HEK293 (cell line): ENCODE measurements at regions not wholly inside any gene's neighbourhood (a gene's known extent, or its start where the extent isn't known, plus 50 kb on each side); places are given as distances from the start of the nearest gene placed in this dataset.

ENCODE experiments used
- CTCF ChIA-PET: fragments of 350-600 bp; formaldehyde crosslinking; extraction: SDS; loops from one replicate; lab custom pipeline; 2021; ENCODE audit warnings: antibody characterized with exemption; lab: Yijun Ruan, JAX
- POLR2A ChIA-PET: fragments of 300-600 bp; formaldehyde crosslinking; extraction: SDS; loops from one replicate; lab custom pipeline; 2020; ENCODE audit warnings: antibody characterized with exemption, inconsistent platforms; lab: Yijun Ruan, JAX
- H3K27ac ChIP-seq: fragments of 200-500 bp; sonication (Bioruptor generic); 2 replicates; pipeline ENCODE4 v1.5.1; 2014; ENCODE audit warnings: low read depth, low read length, control low read depth, inconsistent platforms; ENCODE audit errors: extremely low read depth
- H3K36me3 ChIP-seq, 2 experiments: fragments of 200-500 bp in 1 of 2; sonication (Bioruptor generic) in 1 of 2; 1 replicate in 1 of 2; 2 replicates in 1 of 2; pipeline ENCODE4 v1.5.1; 2014 to 2017; ENCODE audit warnings: inconsistent platforms in 2 of 2, low read length in 2 of 2; ENCODE audit not compliant: control insufficient read depth in 2 of 2, insufficient read depth in 1 of 2
- H3K4me1 ChIP-seq: fragments of 200-500 bp; sonication (Bioruptor generic); 2 replicates; pipeline ENCODE4 v1.5.1; 2014; ENCODE audit warnings: mild to moderate bottlenecking, low read length, inconsistent platforms; ENCODE audit not compliant: control insufficient read depth, insufficient read depth
- H3K4me3 ChIP-seq: 2 replicates; pipeline ENCODE4 v1.5.1; 2011; ENCODE audit warnings: low read depth, mild to moderate bottlenecking, control low read depth, low read length, moderate library complexity
- H3K9me3 ChIP-seq: fragments of 200-500 bp; sonication (Bioruptor generic); 2 replicates; pipeline ENCODE4 v1.5.1; 2014; ENCODE audit warnings: low read depth, low read length, inconsistent platforms; ENCODE audit not compliant: control insufficient read depth, insufficient read depth
- BCL11A ChIP-seq: fragments of 450-650 bp; formaldehyde crosslinking; IDR thresholded peaks from 2 replicates; pipeline ENCODE4 v1.5.1; 2016; ENCODE audit warnings: low read depth, missing biosample characterization, missing genetic modification characterization
- INSM2 ChIP-seq: fragments of 450-650 bp; formaldehyde crosslinking; IDR thresholded peaks from 2 replicates; pipeline ENCODE4 v1.5.1; 2016; ENCODE audit warnings: missing biosample characterization, missing genetic modification characterization
- OSR2 ChIP-seq: fragments of 450-650 bp; formaldehyde crosslinking; IDR thresholded peaks from 2 replicates; pipeline ENCODE4 v1.5.1; 2016; ENCODE audit warnings: missing biosample characterization, missing genetic modification characterization
- RBAK ChIP-seq: fragments of 450-650 bp; formaldehyde crosslinking; IDR thresholded peaks from 2 replicates; pipeline ENCODE4 v1.5.1; 2016; ENCODE audit warnings: missing biosample characterization, missing genetic modification characterization
- SCRT1 ChIP-seq: fragments of 450-650 bp; formaldehyde crosslinking; IDR thresholded peaks from 2 replicates; pipeline ENCODE4 v1.5.1; 2016; ENCODE audit warnings: missing biosample characterization, missing genetic modification characterization, borderline replicate concordance
- SP7 ChIP-seq: fragments of 450-650 bp; formaldehyde crosslinking; IDR thresholded peaks from 2 replicates; pipeline ENCODE4 v1.5.1; 2016; ENCODE audit warnings: missing biosample characterization, missing genetic modification characterization
- ZBTB21 ChIP-seq: fragments of 450-650 bp; formaldehyde crosslinking; IDR thresholded peaks from 2 replicates; pipeline ENCODE4 v1.5.1; 2017; ENCODE audit warnings: missing biosample characterization, missing genetic modification characterization
- ZBTB48 ChIP-seq: fragments of 450-650 bp; formaldehyde crosslinking; IDR thresholded peaks from 2 replicates; pipeline ENCODE4 v1.5.1; 2016; ENCODE audit warnings: missing biosample characterization, missing genetic modification characterization
- ZNF155 ChIP-seq: fragments of 450-650 bp; formaldehyde crosslinking; IDR thresholded peaks from 2 replicates; pipeline ENCODE4 v1.5.1; 2016; ENCODE audit warnings: missing biosample characterization, missing genetic modification characterization
- ZNF174 ChIP-seq: fragments of 450-650 bp; formaldehyde crosslinking; IDR thresholded peaks from 2 replicates; pipeline ENCODE4 v1.5.0; 2017; ENCODE audit warnings: missing biosample characterization, mild to moderate bottlenecking, missing genetic modification characterization
- ZNF354C ChIP-seq: fragments of 450-650 bp; formaldehyde crosslinking; IDR thresholded peaks from 2 replicates; pipeline ENCODE4 v1.5.1; 2016; ENCODE audit warnings: missing biosample characterization, missing genetic modification characterization, low read depth, borderline replicate concordance
- ZNF366 ChIP-seq: fragments of 450-650 bp; formaldehyde crosslinking; conservative IDR thresholded peaks from 2 replicates; pipeline ENCODE4 v1.5.1; 2016; ENCODE audit warnings: missing biosample characterization, missing genetic modification characterization
- ZNF426 ChIP-seq: fragments of 450-650 bp; formaldehyde crosslinking; IDR thresholded peaks from 2 replicates; pipeline ENCODE4 v1.5.1; 2017; ENCODE audit warnings: missing biosample characterization, missing genetic modification characterization, mild to moderate bottlenecking, inconsistent platforms, moderate library complexity
- ZNF600 ChIP-seq: fragments of 450-650 bp; formaldehyde crosslinking; IDR thresholded peaks from 2 replicates; pipeline ENCODE4 v1.5.1; 2016; ENCODE audit warnings: missing biosample characterization, missing genetic modification characterization
- ZNF610 ChIP-seq: fragments of 450-650 bp; formaldehyde crosslinking; IDR thresholded peaks from 2 replicates; pipeline ENCODE4 v1.5.1; 2016; ENCODE audit warnings: missing biosample characterization, missing genetic modification characterization, borderline replicate concordance
- ZNF624 ChIP-seq: fragments of 450-650 bp; formaldehyde crosslinking; IDR thresholded peaks from 2 replicates; pipeline ENCODE4 v1.5.1; 2017; ENCODE audit warnings: missing biosample characterization, missing genetic modification characterization
- ZNF654 ChIP-seq: fragments of 450-650 bp; formaldehyde crosslinking; IDR thresholded peaks from 2 replicates; pipeline ENCODE4 v1.5.1; 2016; ENCODE audit warnings: low read depth, missing biosample characterization, missing genetic modification characterization
- ZNF664 ChIP-seq: fragments of 450-650 bp; formaldehyde crosslinking; IDR thresholded peaks from 2 replicates; pipeline ENCODE4 v1.5.1; 2016; ENCODE audit warnings: missing biosample characterization, missing genetic modification characterization
- ZNF747 ChIP-seq: fragments of 450-650 bp; formaldehyde crosslinking; IDR thresholded peaks from 2 replicates; pipeline ENCODE4 v1.5.1; 2016; ENCODE audit warnings: missing biosample characterization, missing genetic modification characterization
- TF ChIP-seq, protein P1 (sequence below): fragments of 450-650 bp; formaldehyde crosslinking; IDR thresholded peaks from 2 replicates; pipeline ENCODE4 v1.5.1; 2017; ENCODE audit warnings: missing biosample characterization, missing genetic modification characterization
- TF ChIP-seq, protein P2 (sequence below): fragments of 450-650 bp; formaldehyde crosslinking; IDR thresholded peaks from 2 replicates; pipeline ENCODE4 v1.5.1; 2016; ENCODE audit warnings: missing biosample characterization, missing genetic modification characterization, low read depth
- TF ChIP-seq, protein P3 (sequence below): fragments of 450-650 bp; IDR thresholded peaks from 2 replicates; pipeline ENCODE4 v1.5.1; 2018; ENCODE audit warnings: missing biosample characterization, missing genetic modification characterization
- TF ChIP-seq, protein P4 (sequence below): fragments of 450-650 bp; formaldehyde crosslinking; IDR thresholded peaks from 2 replicates; pipeline ENCODE4 v1.5.1; 2016; ENCODE audit warnings: missing biosample characterization, missing genetic modification characterization
- TF ChIP-seq, protein P5 (sequence below): fragments of 450-650 bp; formaldehyde crosslinking; IDR thresholded peaks from 2 replicates; pipeline ENCODE4 v1.5.1; 2016; ENCODE audit warnings: missing biosample characterization, missing genetic modification characterization

DNA sequence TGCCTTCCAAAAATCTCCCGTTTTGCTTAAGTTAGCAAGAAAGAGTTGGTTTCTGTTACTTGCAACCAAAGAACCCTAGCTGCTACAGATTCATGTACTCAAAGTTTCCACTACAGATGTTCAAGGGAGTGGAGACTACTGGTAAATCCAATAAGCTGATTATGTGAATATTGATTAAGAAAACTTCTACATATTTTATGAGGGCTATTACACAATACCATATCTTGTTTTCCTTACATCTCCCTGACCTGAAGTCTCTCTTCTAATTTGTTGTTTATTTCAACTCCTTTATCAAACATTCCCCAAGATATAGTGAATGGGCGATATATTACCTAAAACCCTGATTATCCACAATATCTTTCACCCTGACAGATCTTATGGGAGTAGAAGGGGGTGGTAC is 164.4 kb upstream of the PLXNC1 start:
- TF ChIP-seq ZNF174 (tag by site-specific recombination): no peak
- TF ChIP-seq ZBTB21 (tag by site-specific recombination): no peak
- no peak for TF ChIP-seq OSR2 (tag by site-specific recombination)
- TF ChIP-seq INSM2 (tag by site-specific recombination): no peak
- no peak for TF ChIP-seq ZNF366 (tag by site-specific recombination)
- TF ChIP-seq ZNF426: no peak
- no peak for TF ChIP-seq ZNF747 (tag by site-specific recombination)
- TF ChIP-seq, protein P1, sequence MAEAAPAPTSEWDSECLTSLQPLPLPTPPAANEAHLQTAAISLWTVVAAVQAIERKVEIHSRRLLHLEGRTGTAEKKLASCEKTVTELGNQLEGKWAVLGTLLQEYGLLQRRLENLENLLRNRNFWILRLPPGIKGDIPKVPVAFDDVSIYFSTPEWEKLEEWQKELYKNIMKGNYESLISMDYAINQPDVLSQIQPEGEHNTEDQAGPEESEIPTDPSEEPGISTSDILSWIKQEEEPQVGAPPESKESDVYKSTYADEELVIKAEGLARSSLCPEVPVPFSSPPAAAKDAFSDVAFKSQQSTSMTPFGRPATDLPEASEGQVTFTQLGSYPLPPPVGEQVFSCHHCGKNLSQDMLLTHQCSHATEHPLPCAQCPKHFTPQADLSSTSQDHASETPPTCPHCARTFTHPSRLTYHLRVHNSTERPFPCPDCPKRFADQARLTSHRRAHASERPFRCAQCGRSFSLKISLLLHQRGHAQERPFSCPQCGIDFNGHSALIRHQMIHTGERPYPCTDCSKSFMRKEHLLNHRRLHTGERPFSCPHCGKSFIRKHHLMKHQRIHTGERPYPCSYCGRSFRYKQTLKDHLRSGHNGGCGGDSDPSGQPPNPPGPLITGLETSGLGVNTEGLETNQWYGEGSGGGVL (tag by site-specific recombination): no peak
- no peak for TF ChIP-seq ZNF354C
- TF ChIP-seq ZNF600 (tag by site-specific recombination): no peak
- TF ChIP-seq, protein P2, sequence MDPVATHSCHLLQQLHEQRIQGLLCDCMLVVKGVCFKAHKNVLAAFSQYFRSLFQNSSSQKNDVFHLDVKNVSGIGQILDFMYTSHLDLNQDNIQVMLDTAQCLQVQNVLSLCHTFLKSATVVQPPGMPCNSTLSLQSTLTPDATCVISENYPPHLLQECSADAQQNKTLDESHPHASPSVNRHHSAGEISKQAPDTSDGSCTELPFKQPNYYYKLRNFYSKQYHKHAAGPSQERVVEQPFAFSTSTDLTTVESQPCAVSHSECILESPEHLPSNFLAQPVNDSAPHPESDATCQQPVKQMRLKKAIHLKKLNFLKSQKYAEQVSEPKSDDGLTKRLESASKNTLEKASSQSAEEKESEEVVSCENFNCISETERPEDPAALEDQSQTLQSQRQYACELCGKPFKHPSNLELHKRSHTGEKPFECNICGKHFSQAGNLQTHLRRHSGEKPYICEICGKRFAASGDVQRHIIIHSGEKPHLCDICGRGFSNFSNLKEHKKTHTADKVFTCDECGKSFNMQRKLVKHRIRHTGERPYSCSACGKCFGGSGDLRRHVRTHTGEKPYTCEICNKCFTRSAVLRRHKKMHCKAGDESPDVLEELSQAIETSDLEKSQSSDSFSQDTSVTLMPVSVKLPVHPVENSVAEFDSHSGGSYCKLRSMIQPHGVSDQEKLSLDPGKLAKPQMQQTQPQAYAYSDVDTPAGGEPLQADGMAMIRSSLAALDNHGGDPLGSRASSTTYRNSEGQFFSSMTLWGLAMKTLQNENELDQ (tag by site-specific recombination): no peak
- TF ChIP-seq, protein P3, sequence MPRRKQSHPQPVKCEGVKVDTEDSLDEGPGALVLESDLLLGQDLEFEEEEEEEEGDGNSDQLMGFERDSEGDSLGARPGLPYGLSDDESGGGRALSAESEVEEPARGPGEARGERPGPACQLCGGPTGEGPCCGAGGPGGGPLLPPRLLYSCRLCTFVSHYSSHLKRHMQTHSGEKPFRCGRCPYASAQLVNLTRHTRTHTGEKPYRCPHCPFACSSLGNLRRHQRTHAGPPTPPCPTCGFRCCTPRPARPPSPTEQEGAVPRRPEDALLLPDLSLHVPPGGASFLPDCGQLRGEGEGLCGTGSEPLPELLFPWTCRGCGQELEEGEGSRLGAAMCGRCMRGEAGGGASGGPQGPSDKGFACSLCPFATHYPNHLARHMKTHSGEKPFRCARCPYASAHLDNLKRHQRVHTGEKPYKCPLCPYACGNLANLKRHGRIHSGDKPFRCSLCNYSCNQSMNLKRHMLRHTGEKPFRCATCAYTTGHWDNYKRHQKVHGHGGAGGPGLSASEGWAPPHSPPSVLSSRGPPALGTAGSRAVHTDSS (tag by site-specific recombination): no peak
- no peak for TF ChIP-seq ZNF654 (tag by site-specific recombination)
- TF ChIP-seq SP7: no peak
- TF ChIP-seq ZNF155 (tag by site-specific recombination): no peak
- TF ChIP-seq, protein P4, sequence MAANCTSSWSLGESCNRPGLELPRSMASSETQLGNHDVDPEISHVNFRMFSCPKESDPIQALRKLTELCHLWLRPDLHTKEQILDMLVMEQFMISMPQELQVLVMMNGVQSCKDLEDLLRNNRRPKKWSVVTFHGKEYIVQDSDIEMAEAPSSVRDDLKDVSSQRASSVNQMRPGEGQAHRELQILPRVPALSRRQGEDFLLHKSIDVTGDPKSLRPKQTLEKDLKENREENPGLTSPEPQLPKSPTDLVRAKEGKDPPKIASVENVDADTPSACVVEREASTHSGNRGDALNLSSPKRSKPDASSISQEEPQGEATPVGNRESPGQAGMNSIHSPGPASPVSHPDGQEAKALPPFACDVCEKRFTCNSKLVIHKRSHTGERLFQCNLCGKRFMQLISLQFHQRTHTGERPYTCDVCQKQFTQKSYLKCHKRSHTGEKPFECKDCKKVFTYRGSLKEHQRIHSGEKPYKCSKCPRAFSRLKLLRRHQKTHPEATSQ (tag by site-specific recombination): no peak
- TF ChIP-seq ZNF610 (tag by site-specific recombination): no peak
- H3K9me3 ChIP-seq: no peaks in the 10 kb centered on the region
- CTCF ChIA-PET: interaction anchor here (1.0 kb wide), 1 partner anchor 117 kb away, joined by 3 read pairs; no protein-coding TSS in a partner anchor
- no peak overlapping the region for H3K4me3 ChIP-seq
- no peaks in the 10 kb centered on the region for H3K36me3 ChIP-seq
- H3K4me1 ChIP-seq: peaks cover 3% of the 10 kb centered on the region; the same call in 1 of the 2 replicates
- no peak overlapping the region for H3K27ac ChIP-seq
- POLR2A ChIA-PET: no interaction called here

DNA sequence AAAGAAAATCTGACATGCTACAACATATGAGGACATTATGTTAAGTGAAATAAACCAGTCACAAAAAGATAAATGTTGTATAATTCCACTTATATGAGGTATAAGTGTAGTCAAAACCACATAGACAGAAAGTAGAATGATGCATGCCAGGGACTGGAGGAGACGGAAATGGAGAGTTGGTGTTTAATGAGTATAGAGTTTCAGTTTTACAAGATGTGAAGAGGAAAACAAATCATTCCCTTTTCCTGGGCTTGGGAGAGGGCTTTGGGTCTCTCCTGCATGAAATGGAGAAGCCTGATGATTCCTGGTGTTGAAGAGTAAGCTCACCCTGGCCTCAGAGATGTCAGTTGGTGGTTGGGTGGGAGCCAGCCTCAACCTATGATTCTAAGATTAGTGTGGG is 158.4 kb upstream of the PLXNC1 start:
- H3K36me3 ChIP-seq: no peaks in the 10 kb centered on the region
- ChIA-PET CTCF (interaction anchor here (0.6 to 1.0 kb wide), 2 partner anchors 85 to 172 kb away, joined by 3 to 5 read pairs; no protein-coding TSS in a partner anchor), POLR2A (no interaction called here)
- H3K9me3 ChIP-seq: no peaks in the 10 kb centered on the region
- H3K4me1 ChIP-seq: no peaks in the 10 kb centered on the region
- H3K4me3 ChIP-seq: no peak overlapping the region
- no peak overlapping the region for H3K27ac ChIP-seq
- no peak for TF ChIP-seq ZNF624 (tag by site-specific recombination)
- TF ChIP-seq ZBTB48 (tag by site-specific recombination): no peak
- TF ChIP-seq RBAK (tag by site-specific recombination): no peak
- TF ChIP-seq, protein P5, sequence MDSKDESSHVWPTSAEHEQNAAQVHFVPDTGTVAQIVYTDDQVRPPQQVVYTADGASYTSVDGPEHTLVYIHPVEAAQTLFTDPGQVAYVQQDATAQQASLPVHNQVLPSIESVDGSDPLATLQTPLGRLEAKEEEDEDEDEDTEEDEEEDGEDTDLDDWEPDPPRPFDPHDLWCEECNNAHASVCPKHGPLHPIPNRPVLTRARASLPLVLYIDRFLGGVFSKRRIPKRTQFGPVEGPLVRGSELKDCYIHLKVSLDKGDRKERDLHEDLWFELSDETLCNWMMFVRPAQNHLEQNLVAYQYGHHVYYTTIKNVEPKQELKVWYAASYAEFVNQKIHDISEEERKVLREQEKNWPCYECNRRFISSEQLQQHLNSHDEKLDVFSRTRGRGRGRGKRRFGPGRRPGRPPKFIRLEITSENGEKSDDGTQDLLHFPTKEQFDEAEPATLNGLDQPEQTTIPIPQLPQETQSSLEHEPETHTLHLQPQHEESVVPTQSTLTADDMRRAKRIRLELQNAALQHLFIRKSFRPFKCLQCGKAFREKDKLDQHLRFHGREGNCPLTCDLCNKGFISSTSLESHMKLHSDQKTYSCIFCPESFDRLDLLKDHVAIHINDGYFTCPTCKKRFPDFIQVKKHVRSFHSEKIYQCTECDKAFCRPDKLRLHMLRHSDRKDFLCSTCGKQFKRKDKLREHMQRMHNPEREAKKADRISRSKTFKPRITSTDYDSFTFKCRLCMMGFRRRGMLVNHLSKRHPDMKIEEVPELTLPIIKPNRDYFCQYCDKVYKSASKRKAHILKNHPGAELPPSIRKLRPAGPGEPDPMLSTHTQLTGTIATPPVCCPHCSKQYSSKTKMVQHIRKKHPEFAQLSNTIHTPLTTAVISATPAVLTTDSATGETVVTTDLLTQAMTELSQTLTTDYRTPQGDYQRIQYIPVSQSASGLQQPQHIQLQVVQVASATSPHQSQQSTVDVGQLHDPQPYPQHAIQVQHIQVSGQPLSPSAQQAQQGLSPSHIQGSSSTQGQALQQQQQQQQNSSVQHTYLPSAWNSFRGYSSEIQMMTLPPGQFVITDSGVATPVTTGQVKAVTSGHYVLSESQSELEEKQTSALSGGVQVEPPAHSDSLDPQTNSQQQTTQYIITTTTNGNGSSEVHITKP (tag by site-specific recombination): no peak
- no peak for TF ChIP-seq SCRT1 (tag by site-specific recombination)
- TF ChIP-seq ZNF664 (tag by site-specific recombination): no peak
- TF ChIP-seq SP7: no peak
- TF ChIP-seq BCL11A (tag by site-specific recombination): no peak
- no peak for TF ChIP-seq OSR2 (tag by site-specific recombination)
